Astrocyte (in vitro differentiated cells and primary cell): ENCODE measurements at regions not wholly inside any gene's neighbourhood (a gene's known extent, or its start where the extent isn't known, plus 50 kb on each side); places are given as distances from the start of the nearest gene placed in this dataset.

Source experiments
- CTCF ChIP-seq: IDR thresholded peaks from 2 replicates; pipeline ENCODE4 v1.5.1; 2011; ENCODE audit warnings: low read depth, mild to moderate bottlenecking, inconsistent platforms, low read length, moderate library complexity; ENCODE audit not compliant: insufficient read depth
- EZH2 ChIP-seq: IDR thresholded peaks from 2 replicates; pipeline ENCODE4 v1.6.1; 2012; ENCODE audit warnings: mild to moderate bottlenecking, low read length, inconsistent platforms; ENCODE audit not compliant: insufficient read depth

- no peak for TF ChIP-seq CTCF
- TF ChIP-seq EZH2, result no peak
Observed at GRCh38 chr2:67225287-67225973, 171.7 kb upstream of the ETAA1 start.
